Nucleus accumbens (tissue), 56 donors: ENCODE measurements at regions not wholly inside any gene's neighbourhood (a gene's known extent, or its start where the extent isn't known, plus 50 kb on each side); places are given as distances from the start of the nearest gene placed in this dataset.

Source experiments
- DNase-seq, 56 donors: peaks; one replicate each; lab custom pipeline; 2025; lab: John Stamatoyannopoulos, UW

DNA sequence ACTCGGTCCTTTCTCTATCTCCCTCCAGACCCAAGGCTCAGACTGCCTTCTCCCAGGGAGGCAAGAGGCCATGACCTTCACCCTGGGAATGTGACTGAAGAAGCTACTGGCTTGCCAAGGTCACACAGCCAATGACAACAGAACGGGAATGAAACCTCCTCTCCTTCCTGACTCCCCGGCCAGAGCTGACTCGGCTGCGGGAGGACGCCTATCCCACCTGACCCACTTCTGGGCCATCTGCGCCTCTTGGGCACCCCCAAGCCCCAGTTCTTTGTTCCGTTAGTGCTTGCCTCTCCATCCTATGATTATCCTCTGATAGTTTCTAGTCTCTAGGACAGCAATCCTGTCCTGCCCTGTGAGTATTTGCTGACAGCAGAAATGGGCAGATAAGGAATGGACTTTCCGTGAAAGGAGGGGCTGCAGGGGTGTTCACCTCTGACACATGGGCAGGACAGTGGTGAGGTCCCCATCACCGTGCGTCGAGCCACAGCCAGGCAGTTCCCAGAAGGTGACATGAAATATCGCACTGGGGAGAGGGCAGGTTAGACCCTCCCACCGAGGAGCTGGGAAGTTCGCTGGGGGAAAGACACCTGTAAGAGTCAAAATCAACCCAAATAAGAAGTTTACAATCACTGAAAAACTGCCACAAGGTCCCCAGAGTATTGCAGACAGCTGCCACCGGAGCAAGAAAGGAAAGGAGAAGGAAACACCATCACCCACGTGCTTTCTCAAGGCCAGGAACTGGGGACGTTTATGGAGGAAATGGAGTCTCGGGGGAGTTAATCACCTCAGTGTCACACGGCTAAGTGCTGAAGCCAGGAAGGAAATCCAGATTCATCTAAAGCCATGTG, 63.0 kb downstream of the INSIG1 start:
- no peak for DNase-seq

GRCh38 chr7:155361346-155361680, 63.6 kb downstream of the INSIG1 start:
- no peak for DNase-seq

- no peak for DNase-seq
These were observed 64.3 kb downstream of the INSIG1 start for GRCh38 chr7:155361947-155362346.

GRCh38 chr7:155362380-155363145, 64.9 kb downstream of the INSIG1 start:
- DNase-seq = no peak

- no peak for DNase-seq
These were observed 65.5 kb downstream of the INSIG1 start for GRCh38 chr7:155363146-155363539.

- no peak for DNase-seq
These were observed 66.3 kb downstream of the INSIG1 start for GRCh38 chr7:155363852-155364600.

- DNase-seq = no peak
These were observed 67.6 kb downstream of the INSIG1 start for GRCh38 chr7:155365146-155365874.

- DNase-seq = no peak
These were observed 71.4 kb downstream of the INSIG1 start for GRCh38 chr7:155368894-155369600.

DNA sequence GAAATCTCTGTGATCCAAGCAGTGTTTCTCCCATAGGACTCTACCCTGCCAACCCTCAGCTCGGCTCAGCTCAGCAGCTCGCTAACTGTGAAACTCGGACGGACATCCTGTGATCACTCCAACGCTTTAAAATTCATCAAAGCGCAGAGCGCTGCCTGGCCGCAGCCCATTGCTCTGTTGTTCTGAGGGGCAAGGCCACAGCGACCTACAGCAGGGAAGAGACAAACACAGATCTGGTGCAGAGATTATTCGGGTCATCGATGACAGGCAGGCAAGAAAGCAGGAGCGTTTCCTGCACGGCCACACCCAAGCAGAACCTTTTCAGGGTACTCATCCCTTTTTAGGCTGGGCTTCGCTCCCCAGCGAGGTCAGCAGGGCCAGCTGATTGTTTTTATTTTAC, 72.1 kb downstream of the INSIG1 start:
- DNase-seq = no peak

DNA sequence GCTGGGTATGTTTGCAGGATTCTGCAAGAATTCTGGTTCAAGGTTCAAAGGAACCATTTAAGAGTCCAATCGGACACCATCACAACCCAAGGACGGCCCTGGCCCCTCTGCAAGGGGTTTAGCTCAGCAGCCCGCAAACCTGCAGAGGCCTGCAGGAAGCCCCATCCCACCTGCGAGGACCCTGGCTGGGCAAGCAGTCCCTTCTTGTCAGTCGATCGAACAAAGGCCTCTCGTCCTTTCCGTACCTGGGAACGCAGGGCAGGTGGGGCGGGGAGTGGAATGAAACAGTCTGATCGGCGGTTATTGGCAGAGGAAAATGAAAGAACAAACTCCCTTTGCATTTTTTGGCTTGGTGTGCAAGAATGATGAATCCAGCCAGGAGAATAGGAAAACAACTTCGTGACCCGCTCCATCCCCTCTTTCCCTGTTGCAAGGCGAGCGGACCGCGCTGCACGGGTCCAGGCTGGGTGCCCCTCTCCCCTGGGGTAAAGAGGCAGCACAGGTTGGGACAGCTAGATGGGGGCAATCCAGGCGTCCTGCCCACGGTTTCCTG, 73.7 kb downstream of the INSIG1 start:
- DNase-seq = no peak

- DNase-seq = no peak
These were observed 74.5 kb downstream of the INSIG1 start for GRCh38 chr7:155371884-155372781.

GRCh38 chr7:155372782-155373358, 75.2 kb downstream of the INSIG1 start:
- no peak for DNase-seq

DNA sequence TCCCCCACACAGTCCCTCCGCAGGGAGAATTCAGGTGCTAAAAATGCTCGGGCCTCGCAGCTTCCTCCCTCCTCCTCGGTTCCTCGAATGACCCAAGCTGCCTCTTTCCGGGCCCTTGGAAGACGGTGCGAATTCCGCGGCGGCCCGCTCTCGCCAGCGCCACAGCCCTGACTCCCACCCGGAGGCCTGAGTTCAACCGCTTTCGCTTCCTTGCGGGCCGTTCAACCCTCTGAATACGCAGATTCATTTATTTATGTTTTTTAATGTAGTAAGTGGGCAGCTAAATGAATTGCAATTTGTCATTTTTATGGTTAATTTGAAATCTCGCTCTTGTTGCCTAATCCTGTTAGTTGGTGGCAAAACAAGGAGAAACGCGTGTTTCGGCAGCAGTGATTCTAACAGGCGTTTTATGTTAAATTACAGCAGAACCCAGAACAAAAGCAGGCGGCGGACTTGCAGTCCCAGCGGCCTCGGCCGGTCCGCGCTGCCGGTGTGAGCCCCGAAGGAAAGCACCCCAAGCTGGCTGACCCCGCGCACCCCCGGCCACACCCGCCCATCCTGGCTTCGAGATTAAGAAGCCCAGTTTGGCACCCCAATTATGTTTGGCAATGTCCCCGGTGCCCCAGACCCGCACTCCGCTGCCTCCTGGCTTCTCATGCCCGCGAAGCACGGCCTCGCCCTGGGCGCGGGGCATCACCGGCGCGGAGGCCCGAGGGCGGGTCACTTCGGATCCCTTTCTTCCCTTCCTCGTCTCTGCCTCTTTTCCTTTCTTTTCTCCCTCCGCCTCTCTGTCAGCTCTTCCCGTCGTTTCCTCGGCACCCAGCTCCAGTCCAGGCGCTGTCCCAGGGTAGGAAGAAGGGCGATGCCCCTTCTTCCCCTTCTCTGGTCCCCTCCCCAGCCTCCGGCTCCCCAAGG, 75.9 kb downstream of the INSIG1 start:
- no peak for DNase-seq

DNA sequence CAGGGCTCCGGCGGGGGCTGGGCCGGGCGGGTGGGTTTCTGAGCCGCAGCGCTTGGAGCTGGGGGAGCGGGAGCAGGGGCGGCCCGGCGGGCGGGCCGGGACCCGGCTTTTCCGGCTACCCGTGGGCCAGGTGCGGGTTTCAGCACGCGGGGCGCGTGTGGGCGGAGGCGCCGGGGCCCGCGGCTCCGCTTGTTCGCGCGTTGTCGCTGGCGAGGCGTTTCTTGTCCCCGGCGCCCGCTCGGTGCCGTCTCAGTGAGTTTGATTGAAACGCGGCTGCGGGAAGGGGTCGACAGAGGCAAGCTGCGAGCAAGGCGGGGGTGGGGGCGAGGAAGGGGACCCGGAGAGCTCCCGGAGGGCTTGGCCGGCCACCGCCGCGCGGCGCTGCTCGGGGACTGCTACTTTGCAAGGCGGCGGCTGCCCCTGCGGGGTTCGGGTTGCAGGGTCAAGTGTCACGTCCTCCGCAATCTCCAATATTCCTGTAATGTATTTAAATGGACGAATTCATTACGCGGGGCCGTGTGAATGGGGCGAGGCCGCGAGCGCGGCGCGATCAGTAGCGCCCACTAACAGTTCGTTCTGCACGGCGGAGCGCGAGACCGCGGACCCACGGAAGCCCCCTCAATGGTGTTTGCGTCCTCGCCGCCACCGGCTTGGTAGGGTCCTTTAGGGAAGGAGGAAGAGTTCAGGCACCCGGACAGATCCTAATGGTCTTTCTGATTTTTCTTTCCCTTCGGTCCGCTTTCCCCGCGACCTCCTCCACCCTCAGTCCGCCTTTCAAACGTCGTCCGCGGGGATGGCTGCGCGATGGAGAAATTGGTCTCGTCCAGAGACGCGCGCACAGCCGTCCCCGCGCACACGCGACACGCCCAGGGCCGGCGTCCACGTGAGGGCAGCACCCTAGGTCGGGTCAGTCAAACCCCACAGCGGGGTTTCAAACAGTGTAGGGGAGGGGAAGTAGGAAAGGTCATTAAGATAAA, 76.9 kb downstream of the INSIG1 start:
- no peak for DNase-seq

GRCh38 chr7:155375337-155376277, 77.9 kb downstream of the INSIG1 start:
- no peak for DNase-seq
